AG10803 (cell line): ENCODE measurements at regions not wholly inside any gene's neighbourhood (a gene's known extent, or its start where the extent isn't known, plus 50 kb on each side); places are given as distances from the start of the nearest gene placed in this dataset.

ENCODE experiments used
- DNase-seq: peaks from one replicate; pipeline ENCODE4 v3.0.0; 2010; ENCODE audit warnings: low read depth
- H3K4me3 ChIP-seq: 2 replicates; pipeline ENCODE4 v1.5.1; 2011; ENCODE audit warnings: mild to moderate bottlenecking, low read length, control low read depth
- TF ChIP-seq, protein P1 (sequence below): conservative IDR thresholded peaks from 2 replicates; pipeline ENCODE4 v1.5.1; 2011; ENCODE audit warnings: mild to moderate bottlenecking, low read length, control low read depth, inconsistent platforms

DNA sequence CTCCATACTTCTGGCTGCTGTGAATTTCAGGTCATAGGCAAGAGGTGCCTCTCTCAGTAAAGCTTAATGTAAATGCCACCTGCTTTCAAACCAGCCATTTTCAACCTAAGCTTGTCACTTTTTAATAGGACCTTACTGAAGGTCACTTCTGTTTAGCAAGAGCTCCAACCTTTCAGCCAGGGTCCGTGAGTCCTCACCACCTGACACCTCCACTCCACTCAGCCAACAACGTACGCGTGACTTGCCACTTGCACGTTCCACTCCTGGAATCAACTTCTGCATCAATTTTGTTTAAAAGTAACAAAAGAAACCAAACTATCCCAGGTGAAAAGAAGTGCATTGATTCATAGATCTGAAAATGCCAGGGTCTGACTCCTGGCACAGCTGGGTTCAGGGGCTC lies 114.4 kb downstream of the TRIM29 start:
- TF ChIP-seq, protein P1, sequence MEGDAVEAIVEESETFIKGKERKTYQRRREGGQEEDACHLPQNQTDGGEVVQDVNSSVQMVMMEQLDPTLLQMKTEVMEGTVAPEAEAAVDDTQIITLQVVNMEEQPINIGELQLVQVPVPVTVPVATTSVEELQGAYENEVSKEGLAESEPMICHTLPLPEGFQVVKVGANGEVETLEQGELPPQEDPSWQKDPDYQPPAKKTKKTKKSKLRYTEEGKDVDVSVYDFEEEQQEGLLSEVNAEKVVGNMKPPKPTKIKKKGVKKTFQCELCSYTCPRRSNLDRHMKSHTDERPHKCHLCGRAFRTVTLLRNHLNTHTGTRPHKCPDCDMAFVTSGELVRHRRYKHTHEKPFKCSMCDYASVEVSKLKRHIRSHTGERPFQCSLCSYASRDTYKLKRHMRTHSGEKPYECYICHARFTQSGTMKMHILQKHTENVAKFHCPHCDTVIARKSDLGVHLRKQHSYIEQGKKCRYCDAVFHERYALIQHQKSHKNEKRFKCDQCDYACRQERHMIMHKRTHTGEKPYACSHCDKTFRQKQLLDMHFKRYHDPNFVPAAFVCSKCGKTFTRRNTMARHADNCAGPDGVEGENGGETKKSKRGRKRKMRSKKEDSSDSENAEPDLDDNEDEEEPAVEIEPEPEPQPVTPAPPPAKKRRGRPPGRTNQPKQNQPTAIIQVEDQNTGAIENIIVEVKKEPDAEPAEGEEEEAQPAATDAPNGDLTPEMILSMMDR = no peak
- no peak for DNase-seq
- H3K4me3 ChIP-seq = no peak overlapping the region

DNA sequence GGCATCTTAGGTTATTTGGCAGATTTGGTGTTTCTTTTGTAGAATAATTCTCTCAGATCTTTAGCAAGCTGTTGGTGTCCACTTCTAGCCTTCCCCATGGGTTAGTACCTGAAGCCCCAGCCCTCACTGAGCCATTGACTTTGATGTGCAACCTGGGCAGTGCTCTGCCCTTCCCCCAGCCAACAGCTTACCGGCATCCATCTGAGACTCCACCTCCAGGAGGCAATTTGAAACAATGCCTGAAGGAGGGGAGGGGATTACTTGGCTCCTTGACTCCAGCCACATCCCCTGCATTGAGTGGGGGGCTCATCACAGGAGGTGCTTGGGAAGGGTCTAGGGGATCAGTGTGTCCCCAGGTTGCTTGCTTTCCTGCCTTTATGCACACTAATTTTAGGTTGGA lies 114.8 kb downstream of the TRIM29 start:
- TF ChIP-seq, protein P1 = no peak
- DNase-seq = no peak
- H3K4me3 ChIP-seq = no peak overlapping the region

DNA sequence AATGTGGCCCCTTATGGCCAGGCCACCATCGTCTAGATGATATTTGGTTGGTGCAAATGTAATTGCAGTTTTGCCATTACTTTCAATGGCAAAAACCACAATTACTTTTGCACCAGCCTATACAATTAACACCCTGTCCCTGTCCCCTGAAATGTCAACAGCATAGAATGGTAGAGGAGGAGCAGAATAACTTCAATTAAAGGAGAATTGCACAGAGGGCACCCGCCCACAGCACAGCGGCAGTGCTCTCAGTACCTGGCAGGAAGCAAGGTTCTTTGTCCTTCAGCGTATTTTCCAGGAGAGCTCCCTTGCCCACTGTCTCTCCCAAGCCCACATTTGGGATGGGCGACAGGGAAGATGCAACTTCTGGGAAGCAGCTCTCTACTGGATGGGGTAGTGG lies 115.3 kb downstream of the TRIM29 start:
- TF ChIP-seq, protein P1 = no peak

DNA sequence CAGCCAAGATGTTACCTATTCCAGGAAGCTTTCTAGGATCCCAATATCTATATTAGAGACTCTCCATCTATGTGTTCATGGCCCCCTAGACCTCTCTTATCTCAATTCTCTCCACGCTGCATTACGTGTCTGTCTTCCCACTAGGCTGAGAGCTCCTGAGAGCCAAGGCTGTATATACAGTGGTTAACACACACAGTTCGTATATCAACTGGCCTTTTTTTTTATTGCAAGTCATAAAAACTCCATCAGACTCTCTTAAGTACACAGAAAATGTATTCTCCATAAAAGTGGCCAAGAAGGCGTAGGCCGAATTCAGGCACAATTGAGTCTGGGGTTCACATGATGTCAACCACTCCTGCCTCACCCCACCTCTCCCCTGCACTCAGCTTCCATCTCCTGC lies 115.9 kb downstream of the TRIM29 start:
- H3K4me3 ChIP-seq = no peak overlapping the region
- TF ChIP-seq, protein P1 = no peak
- DNase-seq = no peak

More for the DNA sequence above, 115.3 kb downstream of the TRIM29 start:
- no peak for DNase-seq
- H3K4me3 ChIP-seq = no peak overlapping the region

DNA sequence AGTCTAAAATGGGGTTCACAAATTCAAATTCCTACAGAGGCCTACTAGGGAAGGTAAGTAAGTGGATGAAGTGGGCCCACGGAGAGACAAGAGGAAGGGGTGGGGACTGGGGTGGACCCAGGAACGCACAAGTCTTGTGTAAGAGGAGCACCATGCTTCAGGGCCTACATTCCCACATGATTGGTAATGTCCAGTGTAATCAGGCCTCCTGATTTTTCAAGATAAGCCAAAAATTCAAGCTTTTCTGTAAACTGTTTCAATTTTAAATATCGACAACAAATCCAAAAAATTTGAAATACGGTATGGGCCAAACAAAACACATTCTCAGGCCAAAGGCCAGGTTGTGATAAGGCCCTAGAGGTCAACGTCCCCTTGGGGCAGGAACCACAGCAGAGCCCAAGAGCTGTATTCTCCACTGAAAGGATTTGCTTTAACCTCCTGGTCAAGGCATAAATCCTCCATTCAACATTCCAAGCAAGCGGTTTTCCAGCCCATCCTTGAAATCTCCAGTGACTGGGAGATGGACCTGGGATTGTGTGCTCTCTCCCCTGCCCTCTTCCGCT lies 116.4 kb downstream of the TRIM29 start:
- TF ChIP-seq, protein P1 = no peak
- no peak overlapping the region for H3K4me3 ChIP-seq
- DNase-seq = no peak

DNA sequence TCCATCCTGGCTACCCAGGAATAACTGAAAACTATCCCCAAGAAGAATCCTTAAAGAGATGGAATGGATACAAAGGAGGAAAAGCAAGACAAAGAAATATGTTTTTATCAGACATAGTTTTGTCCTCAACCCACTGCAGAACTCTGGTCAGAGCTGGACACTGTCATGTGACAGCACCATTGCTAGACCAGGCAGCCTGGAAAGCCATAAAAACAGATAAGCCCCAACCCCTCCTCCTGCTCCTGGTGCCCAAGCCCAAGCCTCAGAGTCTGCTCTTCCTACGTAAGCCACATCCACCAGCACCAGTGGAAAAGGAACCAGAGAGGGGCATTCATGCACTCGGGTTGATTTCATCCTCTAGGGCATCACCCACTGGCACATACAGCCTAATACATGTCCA lies 116.9 kb downstream of the TRIM29 start:
- H3K4me3 ChIP-seq = no peak overlapping the region
- no peak for DNase-seq
- TF ChIP-seq, protein P1 = no peak

DNA sequence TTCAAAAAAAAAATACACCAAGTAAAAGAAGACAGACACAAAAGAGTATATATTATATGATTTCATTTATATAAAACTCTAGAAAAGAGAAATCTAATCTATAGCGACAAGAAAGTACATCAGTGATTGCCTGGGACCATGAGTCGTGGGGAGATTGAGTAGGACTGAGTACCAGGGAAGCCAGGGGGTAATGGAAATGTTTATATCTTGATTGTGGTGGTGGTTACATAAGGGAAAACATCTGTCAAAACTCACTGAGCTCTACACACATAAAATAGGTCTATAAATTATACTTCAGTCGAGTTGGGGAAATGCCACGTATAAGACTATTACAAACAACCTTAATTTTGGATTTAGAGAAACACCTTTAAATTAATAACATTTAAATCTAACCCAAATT lies 117.4 kb downstream of the TRIM29 start:
- no peak for DNase-seq
- no peak overlapping the region for H3K4me3 ChIP-seq
- TF ChIP-seq, protein P1 = no peak
